Thymus (tissue), 11 donors: ENCODE measurements at regions not wholly inside any gene's neighbourhood (a gene's known extent, or its start where the extent isn't known, plus 50 kb on each side); places are given as distances from the start of the nearest gene placed in this dataset.

ENCODE experiments used
- DNase-seq, 9 donors: peaks; one replicate each; pipeline ENCODE4 v3.0.0-alpha.2; 2013; ENCODE audit warnings: low spot score in 9 of 9, low read depth in 6 of 9, missing footprints in 1 of 9
- H3K27ac ChIP-seq, 2 donors: one replicate each; pipeline ENCODE4 v1.5.1; 2013; ENCODE audit warnings: control low read depth in 1 of 2, low read depth in 1 of 2, low read length in 1 of 2, mild to moderate bottlenecking in 1 of 2, moderate library complexity in 1 of 2
- H3K27me3 ChIP-seq, 2 donors: one replicate each; pipeline ENCODE4 v1.5.1; 2013; ENCODE audit warnings: low read length in 1 of 2; ENCODE audit not compliant: control insufficient read depth in 2 of 2, insufficient read depth in 1 of 2
- H3K36me3 ChIP-seq, 2 donors: one replicate each; pipeline ENCODE4 v1.5.1; 2013; ENCODE audit warnings: low read length in 1 of 2, mild to moderate bottlenecking in 1 of 2, moderate library complexity in 1 of 2; ENCODE audit not compliant: control insufficient read depth in 2 of 2, insufficient read depth in 2 of 2
- H3K4me1 ChIP-seq, 2 donors: one replicate each; pipeline ENCODE4 v1.5.1; 2013; ENCODE audit warnings: low read length in 2 of 2; ENCODE audit not compliant: control insufficient read depth in 2 of 2, insufficient read depth in 2 of 2
- H3K4me3 ChIP-seq, 2 donors: one replicate each; pipeline ENCODE4 v1.5.1; 2013; ENCODE audit warnings: low read length in 2 of 2, control low read depth in 1 of 2, mild to moderate bottlenecking in 1 of 2
- H3K9me3 ChIP-seq, 2 donors: one replicate each; pipeline ENCODE4 v1.5.1; 2013; ENCODE audit warnings: low read length in 1 of 2, mild to moderate bottlenecking in 1 of 2; ENCODE audit not compliant: control insufficient read depth in 2 of 2, insufficient read depth in 1 of 2
- WGBS: extraction: QIAGEN DNeasy Blood & Tissue Kit; methylation state at CpG from one replicate; pipeline ENCODE4 v1.1.7; 2013; 5-methylcytosine and 5-hydroxymethylcytosine counted together
- donor health status: healthy.

DNA sequence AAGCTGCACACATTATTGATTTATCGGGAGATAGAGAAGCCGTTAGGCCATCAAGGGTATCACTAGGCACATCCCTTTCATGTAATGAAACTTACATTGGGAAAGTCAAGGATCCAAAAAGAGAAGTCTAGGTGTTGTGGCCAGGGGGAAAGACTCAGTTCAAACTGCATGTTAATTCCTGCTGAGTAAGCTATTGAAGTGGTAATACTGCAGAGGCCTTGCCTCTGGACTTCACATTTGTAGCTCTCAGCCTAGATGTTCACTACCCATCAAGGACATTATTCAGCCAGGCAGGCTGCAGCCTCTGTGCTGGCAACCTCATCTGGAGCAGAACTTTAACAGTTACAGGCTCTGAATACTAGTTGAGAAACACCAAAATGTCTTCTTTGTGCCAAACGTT, 2094.5 kb upstream of the AGA start:
- H3K27me3 ChIP-seq = no peaks in the 10 kb centered on the region
- WGBS = 80% methylated on average over 3 of the region's 3 CpGs
- no peaks in the 10 kb centered on the region for H3K36me3 ChIP-seq
- no peaks in the 10 kb centered on the region for H3K9me3 ChIP-seq
- DNase-seq = no peak
- H3K27ac ChIP-seq = no peak overlapping the region
- no peak overlapping the region for H3K4me3 ChIP-seq
- no peaks in the 10 kb centered on the region for H3K4me1 ChIP-seq

GRCh38 chr4:179539641-179540040, 2097.4 kb upstream of the AGA start:
- no peaks in the 10 kb centered on the region for H3K27me3 ChIP-seq
- H3K9me3 ChIP-seq = no peaks in the 10 kb centered on the region
- no peak overlapping the region for H3K27ac ChIP-seq
- H3K36me3 ChIP-seq = no peaks in the 10 kb centered on the region
- no peaks in the 10 kb centered on the region for H3K4me1 ChIP-seq
- H3K4me3 ChIP-seq = no peak overlapping the region
- DNase-seq = no peak
- 86% methylated on average over 3 of the region's 3 CpGs for WGBS

DNA sequence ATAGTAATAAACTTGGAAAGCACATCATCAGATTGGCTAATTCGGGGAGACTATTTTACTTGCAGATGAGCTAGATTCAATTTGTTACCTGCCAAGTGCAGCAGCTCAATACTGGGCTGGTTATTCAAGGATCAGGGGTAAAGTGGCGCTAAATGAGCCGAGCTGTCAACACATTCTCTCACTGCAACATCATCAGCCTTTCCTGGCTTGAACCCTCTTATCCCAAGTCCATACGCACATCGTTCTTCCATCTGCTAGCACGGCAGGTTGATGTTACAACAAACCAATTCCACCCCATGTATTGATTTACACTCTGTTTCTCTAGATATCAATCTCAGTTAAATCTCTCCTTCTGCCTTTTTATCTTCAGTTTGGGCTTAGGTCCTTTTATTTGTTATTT, 2101.5 kb upstream of the AGA start:
- Histone ChIP-seq H3K4me1 (no peaks in the 10 kb centered on the region), H3K4me3 (no peak overlapping the region), H3K36me3 (no peaks in the 10 kb centered on the region), H3K27ac (no peak overlapping the region), H3K27me3 (no peaks in the 10 kb centered on the region), H3K9me3 (no peaks in the 10 kb centered on the region)
- DNase-seq = no peak
- 93% methylated on average over 6 of the region's 6 CpGs for WGBS

- 99% methylated on average over 1 of the region's 1 CpG for WGBS
Observed at GRCh38 chr4:179544496-179544895, 2102.3 kb upstream of the AGA start.

DNA sequence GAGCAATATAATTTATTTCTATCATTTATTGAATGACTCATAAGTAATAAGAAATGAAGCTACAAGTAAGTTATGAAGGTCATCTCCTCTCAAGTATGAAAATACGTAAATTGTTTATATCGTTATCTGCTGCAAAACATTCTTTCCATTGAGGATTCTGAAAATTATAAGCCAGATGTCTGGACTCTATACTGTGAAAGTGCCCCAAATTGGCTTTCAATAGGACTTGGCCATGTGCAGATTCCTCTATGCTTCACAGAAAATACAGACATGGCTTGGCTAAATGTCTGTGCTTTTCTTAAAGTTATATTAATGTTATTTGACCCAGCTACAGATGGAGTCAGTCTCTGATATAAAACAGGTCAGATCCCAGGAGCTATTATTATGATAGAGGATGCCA, 2109.9 kb upstream of the AGA start:
- no peaks in the 10 kb centered on the region for H3K4me1 ChIP-seq
- no peak overlapping the region for H3K4me3 ChIP-seq
- WGBS = 95% methylated on average over 2 of the region's 2 CpGs
- no peak overlapping the region for H3K27ac ChIP-seq
- DNase-seq = no peak
- peaks cover 0 to 1% of the 10 kb centered on the region in 2 donors for H3K9me3 ChIP-seq
- H3K27me3 ChIP-seq = no peaks in the 10 kb centered on the region
- H3K36me3 ChIP-seq = no peaks in the 10 kb centered on the region

More at GRCh38 chr4:179544496-179544895, 2102.3 kb upstream of the AGA start:
- Histone ChIP-seq H3K36me3 (no peaks in the 10 kb centered on the region), H3K27ac (no peak overlapping the region), H3K27me3 (no peaks in the 10 kb centered on the region), H3K9me3 (no peaks in the 10 kb centered on the region), H3K4me1 (no peaks in the 10 kb centered on the region), H3K4me3 (no peak overlapping the region)
- no peak for DNase-seq

DNA sequence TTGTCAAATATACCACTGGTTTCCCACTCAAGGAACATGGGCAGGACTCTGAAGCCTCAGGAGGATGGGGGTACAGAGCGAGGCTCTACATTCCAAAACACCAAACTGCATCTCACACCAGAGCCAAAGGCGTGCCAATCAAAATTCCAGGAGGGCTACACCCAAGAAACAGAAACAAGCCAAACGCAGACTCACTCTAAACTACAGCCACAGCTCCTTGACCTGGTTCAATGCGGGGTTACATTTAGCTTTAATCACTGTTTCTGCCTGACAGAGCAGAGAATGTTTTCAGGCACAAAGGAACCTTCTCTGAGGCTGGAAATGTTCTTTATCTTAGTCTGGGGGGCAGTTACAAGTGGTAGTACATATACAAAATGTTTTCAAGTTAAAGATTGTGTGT, 2121.5 kb upstream of the AGA start:
- Histone ChIP-seq H3K36me3 (no peaks in the 10 kb centered on the region), H3K4me3 (no peak overlapping the region), H3K27me3 (no peaks in the 10 kb centered on the region), H3K9me3 (peaks cover 0 to 5% of the 10 kb centered on the region in 2 donors), H3K27ac (no peak overlapping the region), H3K4me1 (no peaks in the 10 kb centered on the region)
- no peak for DNase-seq
- WGBS = 88% methylated on average over 4 of the region's 4 CpGs

GRCh38 chr4:179569549-179569948, 2127.3 kb upstream of the AGA start:
- Histone ChIP-seq H3K36me3 (no peaks in the 10 kb centered on the region), H3K27me3 (no peaks in the 10 kb centered on the region), H3K9me3 (peaks cover 0 to 8% of the 10 kb centered on the region in 2 donors), H3K4me1 (no peaks in the 10 kb centered on the region), H3K4me3 (no peak overlapping the region), H3K27ac (no peak overlapping the region)
- no peak for DNase-seq
- WGBS = 68% methylated on average over 2 of the region's 2 CpGs

DNA sequence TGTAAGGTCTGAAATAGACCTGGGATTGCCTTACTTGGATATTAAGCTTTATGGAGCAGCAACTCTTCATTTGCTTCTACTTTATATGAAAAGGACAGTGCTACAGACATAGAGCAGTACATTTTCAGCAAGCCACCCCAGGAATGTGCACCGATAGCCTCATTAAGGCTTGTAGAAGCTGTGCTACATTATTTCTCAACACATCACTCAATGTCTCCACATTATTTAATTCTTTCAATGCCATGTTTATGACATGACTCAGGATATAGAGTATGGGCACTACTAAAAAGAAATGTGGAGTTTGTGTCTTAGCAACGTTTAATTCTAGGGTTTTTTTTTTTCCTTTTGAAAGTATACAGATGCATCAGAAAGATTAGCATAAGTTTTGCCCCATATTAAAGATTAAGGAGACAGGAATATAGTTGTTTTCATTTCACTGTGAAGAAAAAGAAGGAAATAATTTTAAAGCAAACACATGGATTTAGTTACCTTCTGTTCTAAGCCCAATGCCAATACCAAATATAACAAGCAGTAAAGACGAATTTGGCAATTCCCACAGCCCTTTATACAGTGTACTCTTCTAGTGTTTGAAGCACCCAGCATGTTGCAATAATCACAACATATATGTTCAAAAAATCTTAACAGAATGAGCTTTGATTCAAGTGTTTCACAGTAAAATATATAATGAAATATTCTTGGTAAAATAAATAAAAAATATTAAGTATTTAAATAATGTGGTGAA, 2140.1 kb upstream of the AGA start:
- Histone ChIP-seq H3K36me3 (no peaks in the 10 kb centered on the region), H3K27ac (no peak overlapping the region), H3K27me3 (no peaks in the 10 kb centered on the region), H3K4me1 (no peaks in the 10 kb centered on the region), H3K4me3 (no peak overlapping the region), H3K9me3 (no peaks in the 10 kb centered on the region)
- 88% methylated on average over 3 of the region's 3 CpGs for WGBS
- DNase-seq = no peak

- no peaks in the 10 kb centered on the region for H3K4me1 ChIP-seq
- no peak for DNase-seq
- no peaks in the 10 kb centered on the region for H3K36me3 ChIP-seq
- no peak overlapping the region for H3K4me3 ChIP-seq
- no peaks in the 10 kb centered on the region for H3K27me3 ChIP-seq
- WGBS = 74% methylated on average over 4 of the region's 4 CpGs
- no peak overlapping the region for H3K27ac ChIP-seq
- no peaks in the 10 kb centered on the region for H3K9me3 ChIP-seq
Observed at GRCh38 chr4:179583221-179583620, 2141.0 kb upstream of the AGA start.
